Endothelial cell of umbilical vein (primary cell): ENCODE measurements at regions not wholly inside any gene's neighbourhood (a gene's known extent, or its start where the extent isn't known, plus 50 kb on each side); places are given as distances from the start of the nearest gene placed in this dataset.

Source experiments
- BruUV-seq: library from RNA; stranded (reverse); fragments of 400-500 nt; replicated peaks from 2 replicates; lab custom pipeline; 2021; lab: Mats Ljungman, UMichigan
- CTCF ChIA-PET: fragments of 300-600, 350-600 bp; sonication (Branson Sonifier 250); formaldehyde crosslinking; loops from one replicate; lab custom pipeline; 2021; ENCODE audit warnings: antibody characterized with exemption, inconsistent platforms; lab: Charles Lee
- POLR2A ChIA-PET: fragments of 300-600, 350-600 bp; sonication (Branson Sonifier 250); formaldehyde crosslinking; loops from one replicate; lab custom pipeline; 2021; ENCODE audit warnings: antibody characterized with exemption, inconsistent platforms; lab: Charles Lee
- DNase-seq: peaks from one replicate; pipeline ENCODE4 v3.0.0-alpha.2; 2011; ENCODE audit warnings: low read depth, low spot score
- FAIRE-seq: peaks from 2 replicates; lab custom pipeline; 2011; peaks lifted over from hg19 to GRCh38; lab: Jason Lieb, UNC
- H2AFZ ChIP-seq: 2 replicates; pipeline ENCODE4 v1.6.0; 2012; ENCODE audit warnings: low read depth, low read length, control low read depth, inconsistent platforms
- H3K27ac ChIP-seq: 2 replicates; pipeline ENCODE4 v1.5.1; 2011; ENCODE audit warnings: low read depth, mild to moderate bottlenecking, control low read depth, low read length, moderate library complexity; ENCODE audit not compliant: insufficient read depth
- H3K27me3 ChIP-seq, 2 experiments: 2 replicates each; pipeline versions ENCODE4 v1.6.0 to v1.6.1; 2011; ENCODE audit warnings: low read length in 2 of 2, mixed read lengths in 1 of 2; ENCODE audit not compliant: control insufficient read depth in 2 of 2, insufficient read depth in 2 of 2
- H3K36me3 ChIP-seq, 2 experiments: 2 replicates in 1 of 2; 3 replicates in 1 of 2; pipeline ENCODE4 v1.5.1; 2011; ENCODE audit warnings: low read length in 2 of 2, mild to moderate bottlenecking in 1 of 2, moderate library complexity in 1 of 2; ENCODE audit not compliant: control insufficient read depth in 2 of 2, insufficient read depth in 2 of 2; ENCODE audit errors: extremely low read depth in 1 of 2
- H3K4me1 ChIP-seq: 3 replicates; pipeline ENCODE4 v1.5.1; 2011; ENCODE audit warnings: mild to moderate bottlenecking, low read length; ENCODE audit not compliant: control insufficient read depth, insufficient read depth; ENCODE audit errors: extremely low read depth
- H3K4me2 ChIP-seq: 2 replicates; pipeline ENCODE4 v1.6.1; 2011; ENCODE audit warnings: low read length, control low read depth, mixed read lengths; ENCODE audit not compliant: insufficient read depth
- H3K4me3 ChIP-seq, 3 experiments: fragments of 200-600 bp in 1 of 3; sonication (generic), shearing (Covaris generic) in 1 of 3; replicated peaks in 1 of 3; 2 replicates each; pipeline ENCODE4 v1.5.1; 2011 to 2016; ENCODE audit warnings: control low read depth in 3 of 3, low read length in 3 of 3, mild to moderate bottlenecking in 2 of 3, inconsistent platforms in 1 of 3, low read depth in 1 of 3, moderate library complexity in 1 of 3; ENCODE audit not compliant: insufficient read depth in 1 of 3
- H3K79me2 ChIP-seq: 2 replicates; pipeline ENCODE4 v1.6.0; 2012; ENCODE audit warnings: low read length, inconsistent platforms; ENCODE audit not compliant: control insufficient read depth, insufficient read depth
- H3K9ac ChIP-seq: replicated peaks from 2 replicates; pipeline ENCODE3; 2011; ENCODE audit warnings: low read length, control low read depth; ENCODE audit not compliant: insufficient read depth; ENCODE audit errors: extremely low read depth
- H3K9me1 ChIP-seq: replicated peaks from 3 replicates; pipeline ENCODE4 v1.6.0; 2011; ENCODE audit warnings: mild to moderate bottlenecking, low read length; ENCODE audit not compliant: control insufficient read depth, insufficient read depth; ENCODE audit errors: extremely low read depth
- H3K9me3 ChIP-seq: replicated peaks from 2 replicates; pipeline ENCODE4 v1.5.1; 2012; ENCODE audit warnings: low read length, inconsistent platforms; ENCODE audit not compliant: control insufficient read depth, insufficient read depth
- H4K20me1 ChIP-seq: replicated peaks from 2 replicates; pipeline ENCODE3; 2011; ENCODE audit warnings: mild to moderate bottlenecking, low read length; ENCODE audit not compliant: control insufficient read depth, insufficient read depth; ENCODE audit errors: extremely low read depth
- CTCF ChIP-seq, 2 donors: IDR thresholded peaks; 1 replicate in 1 of 2; 2 replicates in 1 of 2; pipeline ENCODE4 v1.5.1; 2011; ENCODE audit warnings: low read length in 2 of 2, mild to moderate bottlenecking in 2 of 2, moderate library complexity in 2 of 2, control low read depth in 1 of 2, inconsistent platforms in 1 of 2, low read depth in 1 of 2; ENCODE audit not compliant: insufficient read depth in 1 of 2; ENCODE audit errors: extremely low read depth in 1 of 2
- EZH2 ChIP-seq: IDR thresholded peaks from 2 replicates; pipeline ENCODE4 v1.6.1; 2012; ENCODE audit warnings: borderline replicate concordance, low read depth, mild to moderate bottlenecking, moderate library complexity, low read length, inconsistent platforms; ENCODE audit not compliant: severe bottlenecking
- FOS ChIP-seq: IDR thresholded peaks from 2 replicates; pipeline ENCODE4 v1.6.1; 2011; ENCODE audit warnings: mild to moderate bottlenecking, low read length, moderate library complexity, borderline replicate concordance; ENCODE audit not compliant: insufficient read depth
- GATA2 ChIP-seq: IDR thresholded peaks from 2 replicates; pipeline ENCODE4 v1.7.0; 2011; ENCODE audit warnings: low read depth, mild to moderate bottlenecking, moderate library complexity, mixed read lengths, low read length; ENCODE audit not compliant: insufficient read length, insufficient read depth
- JUN ChIP-seq: IDR thresholded peaks from 2 replicates; pipeline ENCODE4 v1.6.1; 2011; ENCODE audit warnings: borderline replicate concordance, low read depth; ENCODE audit not compliant: insufficient read length, insufficient read depth
- MAX ChIP-seq: IDR thresholded peaks from 2 replicates; pipeline ENCODE4 v1.6.1; 2011; ENCODE audit not compliant: insufficient read depth, insufficient read length
- MYC ChIP-seq: IDR thresholded peaks from one replicate; pipeline ENCODE4 v1.6.1; 2011; ENCODE audit warnings: mild to moderate bottlenecking, low read depth, low read length
- POLR2A ChIP-seq: IDR thresholded peaks from 2 replicates; pipeline ENCODE4 v1.6.1; 2012; ENCODE audit warnings: low read depth, mild to moderate bottlenecking, control low read depth, low read length
- POLR2AphosphoS5 ChIP-seq: IDR thresholded peaks from 2 replicates; pipeline ENCODE4 v1.6.1; 2012; ENCODE audit warnings: low read depth, mild to moderate bottlenecking, control low read depth, low read length, moderate library complexity; ENCODE audit not compliant: insufficient read depth
- dilution Hi-C: fragments of 300-500 bp; cut with MboI; formaldehyde crosslinking; loops from one replicate; pipeline ENCODE4 v1.15.0; 2019; ENCODE audit warnings: low sequenced_read_pairs; ENCODE audit not compliant: extremely low pct_ligation_motif_present
- intact Hi-C: fragments of 100-400 bp; cut with micrococcal nuclease; formaldehyde crosslinking; loops from one replicate; pipeline ENCODE4 v1.10.0; 2022

- Histone ChIP-seq H3K4me1 (no peaks in the 10 kb centered on the region), H3K36me3 (no peaks in the 10 kb centered on the region), H3K4me3 (no peak overlapping the region), H3K79me2 (no peaks in the 10 kb centered on the region), H3K4me2 (no peak overlapping the region), H3K9me1 (no peaks in the 10 kb centered on the region), H3K27ac (no peak overlapping the region), H3K27me3 (no peaks in the 10 kb centered on the region), H3K9ac (no peak overlapping the region), H2AFZ (no peak overlapping the region), H3K9me3 (no peaks in the 10 kb centered on the region), H4K20me1 (no peaks in the 10 kb centered on the region)
- no peak for DNase-seq
- BruUV-seq, result no TSS peak
- TF ChIP-seq GATA2, result no peak
- no peak for TF ChIP-seq CTCF (IDR thresholded peaks at IDR 0.05; ENCODE audit: extremely low read depth in 1 of 2, insufficient read depth in 1 of 2, low read depth in 1 of 2, low read length in 2 of 2)
- no peak for TF ChIP-seq MAX
- no peak for TF ChIP-seq JUN
- TF ChIP-seq POLR2A, result no peak
- no peak for TF ChIP-seq POLR2AphosphoS5
- no peak for TF ChIP-seq EZH2
- TF ChIP-seq MYC, result no peak
- no peak for TF ChIP-seq FOS
- POLR2A ChIA-PET, result no interaction called here
- FAIRE-seq, result no peak
- CTCF ChIA-PET, result interaction anchor here (1.3 kb wide), 1 partner anchor 292 kb away, joined by 3 read pairs; no protein-coding TSS in a partner anchor
- dilution Hi-C loops, result no loop called here
- intact Hi-C loops, result loop anchor here (10.0 kb wide), 1 partner anchor 293 kb away; no protein-coding TSS in a partner anchor
Observed at GRCh38 chr6:92352130-92352529, 1067.2 kb downstream of the EPHA7 start.
